Peyer's patch (tissue), 4 donors: ENCODE measurements at regions not wholly inside any gene's neighbourhood (a gene's known extent, or its start where the extent isn't known, plus 50 kb on each side); places are given as distances from the start of the nearest gene placed in this dataset.

Experiments
- DNase-seq, 3 donors: peaks; one replicate each; pipeline ENCODE4 v3.0.0-alpha.2; 2017 to 2019
- H3K27ac ChIP-seq, 4 donors: fragments of 200-600 bp; sonication (generic); one replicate each; pipeline ENCODE4 v1.5.1; 2016 to 2019
- H3K27me3 ChIP-seq, 2 donors: fragments of 200-600 bp; sonication (generic); one replicate each; pipeline ENCODE4 v1.5.1; 2019
- H3K36me3 ChIP-seq, 3 donors: fragments of 200-600 bp; sonication (generic); one replicate each; pipeline ENCODE4 v1.5.1; 2016 to 2019
- H3K4me1 ChIP-seq, 4 donors: fragments of 200-600 bp; sonication (generic); one replicate each; pipeline ENCODE4 v1.5.1; 2016 to 2019
- H3K4me3 ChIP-seq, 4 donors: fragments of 200-600 bp; sonication (generic); 1 replicate in 3 of 4; 2 replicates in 1 of 4; pipeline ENCODE4 v1.5.1; 2016 to 2019; ENCODE audit warnings: mild to moderate bottlenecking in 1 of 4
- H3K9me3 ChIP-seq, 4 donors: fragments of 200-600 bp; sonication (generic); one replicate each; pipeline ENCODE4 v1.5.1; 2016 to 2019; ENCODE audit warnings: mild to moderate bottlenecking in 1 of 4
- POLR2A ChIP-seq, 2 donors: fragments of 450-650 bp; IDR thresholded peaks; one replicate each; pipeline ENCODE4 v1.5.1; 2017; ENCODE audit warnings: antibody characterized with exemption in 2 of 2, mild to moderate bottlenecking in 2 of 2, moderate library complexity in 2 of 2
- TF ChIP-seq, protein P1 (sequence below), 6 experiments: fragments of 450-650 bp in 4 of 6; fragments of 200-600 bp in 2 of 6; sonication (generic) in 1 of 6; IDR thresholded peaks; one replicate each; pipeline ENCODE4 v1.5.1; 2017 to 2019; ENCODE audit warnings: antibody characterized with exemption in 6 of 6, mild to moderate bottlenecking in 3 of 6, moderate library complexity in 1 of 6

- TF ChIP-seq, protein P1, sequence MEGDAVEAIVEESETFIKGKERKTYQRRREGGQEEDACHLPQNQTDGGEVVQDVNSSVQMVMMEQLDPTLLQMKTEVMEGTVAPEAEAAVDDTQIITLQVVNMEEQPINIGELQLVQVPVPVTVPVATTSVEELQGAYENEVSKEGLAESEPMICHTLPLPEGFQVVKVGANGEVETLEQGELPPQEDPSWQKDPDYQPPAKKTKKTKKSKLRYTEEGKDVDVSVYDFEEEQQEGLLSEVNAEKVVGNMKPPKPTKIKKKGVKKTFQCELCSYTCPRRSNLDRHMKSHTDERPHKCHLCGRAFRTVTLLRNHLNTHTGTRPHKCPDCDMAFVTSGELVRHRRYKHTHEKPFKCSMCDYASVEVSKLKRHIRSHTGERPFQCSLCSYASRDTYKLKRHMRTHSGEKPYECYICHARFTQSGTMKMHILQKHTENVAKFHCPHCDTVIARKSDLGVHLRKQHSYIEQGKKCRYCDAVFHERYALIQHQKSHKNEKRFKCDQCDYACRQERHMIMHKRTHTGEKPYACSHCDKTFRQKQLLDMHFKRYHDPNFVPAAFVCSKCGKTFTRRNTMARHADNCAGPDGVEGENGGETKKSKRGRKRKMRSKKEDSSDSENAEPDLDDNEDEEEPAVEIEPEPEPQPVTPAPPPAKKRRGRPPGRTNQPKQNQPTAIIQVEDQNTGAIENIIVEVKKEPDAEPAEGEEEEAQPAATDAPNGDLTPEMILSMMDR (IDR thresholded peaks at IDR 0.05): no peak
- no peak for TF ChIP-seq POLR2A (IDR thresholded peaks at IDR 0.05)
- no peak overlapping the region for H3K27ac ChIP-seq
- DNase-seq: no peak
- H3K27me3 ChIP-seq: no peaks in the 10 kb centered on the region
- no peak overlapping the region for H3K4me3 ChIP-seq
- H3K4me1 ChIP-seq: no peaks in the 10 kb centered on the region
- H3K9me3 ChIP-seq: no peaks in the 10 kb centered on the region
- no peaks in the 10 kb centered on the region for H3K36me3 ChIP-seq
Observed at GRCh38 chr2:194495046-194495445, 1162.0 kb upstream of the SLC39A10 start.

DNA sequence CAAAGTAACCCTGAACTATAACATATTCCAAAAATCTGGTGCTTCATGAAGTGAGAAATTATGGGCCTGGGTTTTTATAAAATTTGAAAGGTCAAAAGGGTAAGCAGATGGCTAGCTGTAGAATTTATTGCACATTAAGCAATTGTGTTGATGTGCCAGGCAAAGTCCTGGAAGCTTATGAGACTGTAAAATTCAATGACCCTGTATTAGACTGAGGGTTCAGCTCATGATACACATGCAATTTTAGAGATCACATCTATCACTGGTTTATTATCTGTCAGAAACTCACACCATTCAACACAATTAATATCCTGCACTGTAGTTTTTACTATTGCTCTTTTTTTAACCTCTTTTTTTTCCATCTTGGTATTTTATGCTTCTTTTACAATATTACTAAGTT, 1162.6 kb upstream of the SLC39A10 start:
- Histone ChIP-seq H3K9me3 (no peaks in the 10 kb centered on the region), H3K4me1 (no peaks in the 10 kb centered on the region), H3K4me3 (no peak overlapping the region), H3K27me3 (no peaks in the 10 kb centered on the region), H3K27ac (no peak overlapping the region), H3K36me3 (no peaks in the 10 kb centered on the region)
- DNase-seq: no peak
- TF ChIP-seq, protein P1 (IDR thresholded peaks at IDR 0.05): no peak
- TF ChIP-seq POLR2A (IDR thresholded peaks at IDR 0.05): no peak

DNA sequence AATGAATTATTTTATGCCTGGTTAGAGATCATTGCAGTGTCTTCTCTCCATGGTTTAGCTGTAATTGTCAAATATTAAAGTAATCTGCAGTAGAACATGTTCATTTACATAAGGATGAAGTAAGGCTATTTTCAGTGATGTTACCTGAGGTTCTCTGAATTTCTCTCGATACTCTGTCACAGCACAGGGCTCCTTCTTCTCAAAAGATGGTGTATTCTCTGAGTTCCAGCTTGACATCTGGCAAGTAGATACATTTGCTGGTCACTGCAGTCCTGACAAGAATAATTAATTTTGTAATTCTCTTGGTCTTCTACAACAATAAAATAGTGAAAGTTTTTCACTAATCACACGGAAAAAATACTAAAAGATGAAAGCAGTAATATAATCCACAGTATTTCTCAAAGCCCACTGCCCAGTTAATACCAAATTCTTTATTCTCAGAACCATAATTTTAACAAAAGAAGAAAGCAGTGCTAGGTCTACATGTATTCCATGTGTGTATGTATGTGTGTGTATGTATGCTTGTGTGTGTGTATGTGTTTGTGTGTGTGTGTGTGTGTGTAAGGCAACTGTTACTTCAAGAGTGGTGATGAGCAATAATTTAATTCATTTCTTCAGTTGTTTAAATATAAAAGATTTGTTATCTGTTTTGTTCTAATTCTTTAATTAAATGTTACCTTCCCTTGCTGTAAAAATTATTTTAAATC, 1165.5 kb upstream of the SLC39A10 start:
- no peak for DNase-seq
- no peaks in the 10 kb centered on the region for H3K36me3 ChIP-seq
- H3K27me3 ChIP-seq: no peaks in the 10 kb centered on the region
- no peak overlapping the region for H3K4me3 ChIP-seq
- TF ChIP-seq POLR2A (IDR thresholded peaks at IDR 0.05): no peak
- TF ChIP-seq, protein P1 (IDR thresholded peaks at IDR 0.05): no peak
- H3K9me3 ChIP-seq: no peaks in the 10 kb centered on the region
- no peak overlapping the region for H3K27ac ChIP-seq
- no peaks in the 10 kb centered on the region for H3K4me1 ChIP-seq

GRCh38 chr2:194486326-194486725, 1170.7 kb upstream of the SLC39A10 start:
- no peak overlapping the region for H3K27ac ChIP-seq
- H3K4me3 ChIP-seq: no peak overlapping the region
- H3K27me3 ChIP-seq: no peaks in the 10 kb centered on the region
- no peaks in the 10 kb centered on the region for H3K4me1 ChIP-seq
- no peak for DNase-seq
- H3K36me3 ChIP-seq: no peaks in the 10 kb centered on the region
- no peaks in the 10 kb centered on the region for H3K9me3 ChIP-seq
- TF ChIP-seq, protein P1 (IDR thresholded peaks at IDR 0.05): no peak
- TF ChIP-seq POLR2A (IDR thresholded peaks at IDR 0.05): no peak

- Histone ChIP-seq H3K4me3 (no peak overlapping the region), H3K9me3 (no peaks in the 10 kb centered on the region), H3K27ac (no peak overlapping the region), H3K4me1 (no peaks in the 10 kb centered on the region), H3K27me3 (no peaks in the 10 kb centered on the region), H3K36me3 (no peaks in the 10 kb centered on the region)
- no peak for DNase-seq
- TF ChIP-seq, protein P1 (IDR thresholded peaks at IDR 0.05): no peak
- no peak for TF ChIP-seq POLR2A (IDR thresholded peaks at IDR 0.05)
Observed at GRCh38 chr2:194483041-194483440, 1174.0 kb upstream of the SLC39A10 start.

DNA sequence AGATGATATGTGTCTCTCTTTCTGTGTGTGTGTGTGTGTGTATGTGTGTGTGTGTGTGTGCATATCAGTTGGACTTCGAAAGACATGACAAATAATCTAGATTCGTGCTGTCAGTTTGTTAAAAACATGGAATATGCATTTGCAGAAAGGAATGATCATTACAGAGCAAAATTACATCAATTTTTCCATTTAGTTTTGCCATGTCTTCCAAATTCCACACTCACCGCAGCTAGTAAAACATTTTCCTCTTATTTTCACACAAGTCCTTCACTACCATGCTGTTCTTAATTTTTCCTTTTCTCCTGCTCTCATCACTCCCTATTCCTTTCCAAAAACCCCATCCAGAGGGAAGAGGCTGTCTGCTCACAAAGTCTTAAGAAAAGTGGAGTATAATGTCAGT, 1191.4 kb upstream of the SLC39A10 start:
- Histone ChIP-seq H3K4me3 (no peak overlapping the region), H3K4me1 (no peaks in the 10 kb centered on the region), H3K9me3 (no peaks in the 10 kb centered on the region), H3K36me3 (no peaks in the 10 kb centered on the region), H3K27me3 (no peaks in the 10 kb centered on the region), H3K27ac (no peak overlapping the region)
- TF ChIP-seq, protein P1 (IDR thresholded peaks at IDR 0.05): no peak
- no peak for TF ChIP-seq POLR2A (IDR thresholded peaks at IDR 0.05)
- DNase-seq: no peak
